HG02973 (cell line): ENCODE measurements at regions not wholly inside any gene's neighbourhood (a gene's known extent, or its start where the extent isn't known, plus 50 kb on each side); places are given as distances from the start of the nearest gene placed in this dataset.

Experiments
- ATAC-seq: cut with Tn5 transposase; IDR thresholded peaks from one replicate; pipeline ENCODE4 v1.9.1; 2021; ENCODE audit warnings: moderate library complexity; ENCODE audit not compliant: unreplicated experiment

DNA sequence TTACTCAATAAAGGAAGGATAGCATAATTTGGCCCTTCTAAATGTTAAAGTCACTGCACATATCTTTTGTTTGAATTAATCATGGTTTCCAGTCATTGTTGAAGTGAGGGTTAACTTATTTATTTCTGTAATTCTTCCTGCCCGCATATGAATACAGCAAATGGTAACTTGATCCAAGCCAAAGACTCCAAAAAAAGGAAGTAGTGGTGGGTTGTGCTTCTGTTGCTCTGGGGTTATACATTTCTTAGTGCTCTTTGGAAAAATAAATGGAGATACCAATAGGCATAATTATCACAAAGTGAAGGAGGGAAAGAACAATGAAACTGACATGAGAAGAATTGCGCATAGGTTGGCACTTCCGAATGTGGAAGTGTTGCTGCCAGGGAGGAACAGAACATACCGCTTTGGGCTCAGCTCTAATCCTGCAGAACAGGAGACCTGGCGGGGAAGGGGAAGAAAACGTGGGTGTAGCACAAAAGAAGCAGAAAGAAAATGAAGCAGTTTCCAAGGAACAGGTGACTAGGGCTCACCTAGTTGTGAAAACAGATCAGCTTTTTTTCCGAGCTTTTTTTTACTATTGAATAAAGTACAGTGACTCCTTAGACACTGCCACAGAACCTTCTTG is 69.7 kb upstream of the TAF11L2 start:
- no peak for ATAC-seq

DNA sequence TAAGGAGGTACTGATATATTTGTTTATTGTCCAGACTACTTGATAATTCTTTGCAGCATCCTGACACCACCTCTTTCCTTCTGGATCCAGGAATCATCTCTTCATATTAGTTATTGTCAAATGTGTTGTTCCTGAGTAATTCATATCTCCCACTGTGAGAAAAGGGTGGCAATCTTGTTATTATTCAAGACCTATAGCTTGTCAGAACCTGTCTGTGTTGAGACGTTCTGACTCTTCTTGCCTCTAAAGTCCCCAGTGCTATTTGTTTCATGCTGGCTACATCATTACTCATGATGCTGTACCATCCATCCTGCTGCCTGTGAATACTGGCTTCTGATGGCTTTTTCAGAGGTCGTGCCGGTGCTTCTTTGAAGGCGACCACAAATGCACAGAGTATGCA is 68.7 kb upstream of the TAF11L2 start:
- ATAC-seq: no peak

DNA sequence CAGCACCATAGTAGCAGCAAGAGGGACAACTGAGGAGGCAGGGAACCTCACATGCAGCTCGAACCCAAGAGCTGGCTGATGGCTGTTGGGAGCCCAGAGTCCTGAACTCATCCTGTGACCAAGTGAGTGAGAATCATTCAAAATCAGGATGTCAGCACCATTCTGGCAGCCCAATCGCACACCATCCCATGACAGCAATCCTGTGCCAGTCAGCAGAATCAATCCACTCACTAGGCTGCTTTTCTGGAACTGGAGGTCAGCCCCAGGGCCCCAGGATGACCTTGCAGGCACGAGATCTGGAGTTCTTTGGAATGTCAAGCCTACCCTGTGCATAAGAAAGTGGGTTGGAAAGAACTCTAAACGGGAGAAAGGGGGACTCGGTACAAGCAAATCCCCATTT is 67.8 kb upstream of the TAF11L2 start:
- no peak for ATAC-seq

DNA sequence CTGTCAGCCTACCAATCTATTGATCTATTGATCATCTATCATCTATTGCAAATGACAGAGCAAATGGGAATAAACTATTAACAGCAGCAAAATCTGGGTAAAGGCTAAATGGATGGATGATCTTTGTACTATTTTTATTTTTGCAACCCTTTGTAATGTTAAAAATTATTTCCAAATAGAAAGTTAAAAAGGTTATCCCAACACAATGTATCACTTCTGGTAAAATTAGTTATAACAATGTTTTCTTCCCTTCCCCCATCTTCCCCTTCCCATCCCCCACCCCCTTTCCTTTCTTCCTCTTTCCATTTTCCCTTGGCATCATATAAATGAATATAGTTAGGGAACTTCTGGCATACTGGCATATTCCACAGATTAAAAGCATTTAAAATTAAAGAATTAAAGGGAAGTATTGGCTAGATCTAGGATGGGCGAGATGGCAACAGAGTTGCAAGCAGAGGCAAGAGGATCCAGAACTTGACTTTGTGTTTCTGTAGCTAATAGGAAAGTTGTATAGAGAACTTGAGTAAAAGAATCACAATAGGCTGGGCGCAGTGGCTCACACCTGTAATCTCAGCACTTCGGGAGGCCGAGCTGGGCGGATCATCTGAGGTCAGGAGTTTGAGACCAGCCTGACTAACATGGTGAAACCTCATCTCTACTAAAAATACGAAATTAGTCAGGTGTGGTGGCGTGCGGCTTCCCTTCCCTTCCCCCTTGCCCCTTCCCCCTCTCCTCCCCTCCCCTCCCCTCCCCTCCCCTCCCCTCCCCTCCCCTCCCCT is 66.6 kb upstream of the TAF11L2 start:
- no peak for ATAC-seq

DNA sequence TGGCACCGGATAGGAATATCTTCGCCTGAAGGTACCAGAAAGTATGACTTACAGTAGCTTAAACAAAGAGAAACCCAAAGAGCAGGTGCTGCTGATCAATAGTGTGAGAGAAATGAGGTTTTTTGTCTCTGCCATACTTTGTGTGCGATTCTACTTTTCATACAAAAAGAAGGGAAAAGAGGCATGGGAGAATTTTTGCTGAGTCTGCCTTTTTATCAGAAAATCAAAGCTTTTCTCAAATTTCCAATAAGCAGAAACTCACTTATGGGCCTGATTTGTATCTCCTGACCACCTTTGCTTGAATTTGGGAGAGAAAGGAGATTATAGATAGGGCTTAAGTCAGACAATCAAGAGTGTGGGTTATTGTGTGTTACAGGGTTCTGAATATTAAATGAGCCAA is 65.5 kb upstream of the TAF11L2 start:
- no peak for ATAC-seq

DNA sequence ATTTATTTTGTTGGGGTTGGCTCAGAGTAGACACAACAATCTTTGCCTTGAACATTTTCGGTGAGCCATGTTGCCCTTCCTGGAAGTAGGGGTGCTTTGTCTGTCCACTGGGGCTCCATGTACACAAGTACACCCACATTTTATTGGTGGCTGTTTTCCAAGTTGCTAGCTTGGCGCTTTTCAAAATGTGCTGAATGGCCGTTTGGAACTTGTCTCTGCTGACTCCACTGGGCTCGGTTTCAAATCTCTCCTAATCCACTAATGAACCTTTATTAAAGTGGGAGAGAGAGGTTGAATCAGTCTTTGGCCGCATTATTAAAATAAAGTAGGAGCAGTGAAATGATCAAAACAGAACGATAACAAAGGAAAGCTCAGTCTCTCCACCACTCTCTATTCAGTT is 64.6 kb upstream of the TAF11L2 start:
- no peak for ATAC-seq

DNA sequence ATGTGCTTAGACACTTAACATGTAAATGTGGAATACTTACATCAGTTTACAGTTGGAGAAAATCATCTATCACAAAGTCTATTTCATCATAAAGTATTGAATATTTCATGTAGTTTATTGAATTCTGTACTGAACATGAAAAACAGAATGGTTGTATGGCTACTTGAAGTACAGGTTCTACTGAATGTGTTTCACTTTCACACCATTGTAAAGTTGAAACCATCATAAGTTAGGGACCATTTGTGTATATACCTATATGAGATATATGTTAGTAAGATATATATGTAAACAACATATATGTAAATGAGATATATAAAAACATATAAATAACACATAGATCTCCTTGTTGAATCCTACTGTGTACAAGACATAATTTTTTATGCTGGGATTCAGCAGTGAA is 63.0 kb upstream of the TAF11L2 start:
- no peak for ATAC-seq

DNA sequence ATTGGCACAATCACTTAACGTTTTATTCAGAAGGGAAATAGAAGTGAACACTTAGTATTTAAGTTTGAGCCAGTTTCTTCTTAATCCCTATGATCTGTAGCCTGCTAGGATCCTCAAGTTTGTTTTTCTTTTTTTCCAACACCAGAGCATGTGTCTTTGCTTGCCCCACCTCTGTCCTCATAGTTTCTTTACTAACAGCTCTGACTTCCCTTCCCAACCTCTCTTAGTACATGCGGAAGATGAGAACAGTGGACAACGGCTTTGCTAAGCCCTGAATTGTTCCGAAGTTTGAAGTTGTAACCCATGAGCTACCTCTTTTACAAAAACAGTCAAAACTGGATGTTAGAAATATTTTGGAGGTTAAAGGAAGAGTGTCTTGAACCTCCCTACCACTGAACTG is 61.7 kb upstream of the TAF11L2 start:
- no peak for ATAC-seq

DNA sequence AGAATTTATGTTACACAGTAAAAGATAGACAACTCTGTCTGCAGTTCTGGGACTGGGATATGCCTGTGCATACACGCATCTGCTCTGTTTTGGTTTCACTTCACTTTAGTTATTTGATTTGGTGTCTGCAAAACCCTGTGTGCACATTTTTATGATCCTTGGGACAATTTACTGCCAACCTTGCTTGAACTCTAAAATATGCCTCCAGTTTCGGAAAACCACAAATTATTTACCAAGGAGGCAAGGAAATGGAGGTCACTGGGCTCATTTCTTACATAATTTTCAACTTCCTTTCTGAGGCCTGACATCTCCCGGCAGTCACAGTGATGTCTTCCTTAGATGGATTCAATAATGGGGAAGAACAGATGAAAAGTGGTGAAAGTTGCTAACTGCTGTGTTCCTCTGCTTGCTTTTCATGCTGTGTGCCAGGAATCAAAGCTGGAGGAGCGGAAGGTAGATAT is 61.2 kb upstream of the TAF11L2 start:
- ATAC-seq: no peak

DNA sequence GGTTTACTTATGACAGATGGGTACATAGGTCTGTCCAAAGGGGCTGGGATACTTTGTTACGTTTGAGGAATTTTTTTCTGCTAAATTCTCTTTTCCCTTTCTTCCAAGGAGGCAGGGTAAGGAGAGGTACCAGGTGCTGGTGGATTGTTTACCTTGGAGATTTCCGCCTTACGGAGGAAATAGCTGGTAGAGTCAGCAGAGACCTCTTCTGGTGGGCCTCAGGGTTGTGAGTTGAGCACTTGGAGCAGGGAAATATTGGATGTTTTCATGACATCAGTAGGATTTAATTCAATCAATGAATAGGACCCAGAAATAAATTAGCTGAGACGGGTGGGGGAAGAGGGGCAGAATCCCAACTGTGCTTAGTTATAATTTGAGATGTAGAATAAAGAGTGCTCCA is 60.0 kb upstream of the TAF11L2 start:
- ATAC-seq: no peak

DNA sequence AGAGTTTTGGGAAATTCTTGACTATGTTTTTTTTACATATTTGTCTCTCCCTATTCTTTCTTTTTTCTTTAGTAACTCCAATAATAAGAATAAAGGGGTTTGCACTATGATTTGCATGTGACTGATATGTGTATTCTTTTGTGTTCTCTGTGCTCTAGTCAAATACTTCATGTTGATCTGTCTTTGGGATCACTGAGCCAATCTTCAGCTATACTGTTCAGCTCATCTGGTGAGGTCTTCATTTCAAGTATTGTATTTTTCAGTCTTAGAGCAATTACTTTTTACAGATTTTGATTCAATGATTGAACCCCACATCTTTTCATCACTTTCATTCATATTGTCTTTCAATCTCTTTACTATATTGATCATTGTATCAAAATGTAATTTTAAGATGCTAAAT is 58.1 kb upstream of the TAF11L2 start:
- ATAC-seq: no peak

DNA sequence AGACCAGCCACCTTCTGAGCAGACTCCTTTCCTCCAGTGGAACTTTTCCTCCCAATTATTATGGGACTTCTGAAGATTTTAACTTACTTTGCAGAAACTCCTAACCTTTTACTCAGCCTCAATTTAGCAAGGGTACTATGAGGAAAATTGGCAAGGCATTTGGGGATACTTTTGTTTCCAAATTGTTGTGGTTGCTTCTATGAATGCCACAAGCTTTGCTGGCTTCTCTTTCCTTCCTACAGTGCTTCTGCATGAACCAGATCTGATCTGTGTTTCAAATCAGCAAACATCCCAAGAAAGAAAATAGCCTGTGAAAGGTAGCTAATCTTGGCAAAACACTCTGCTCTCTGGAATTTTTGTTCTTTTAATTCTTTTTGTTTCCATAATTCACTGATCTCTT is 57.3 kb upstream of the TAF11L2 start:
- no peak for ATAC-seq

DNA sequence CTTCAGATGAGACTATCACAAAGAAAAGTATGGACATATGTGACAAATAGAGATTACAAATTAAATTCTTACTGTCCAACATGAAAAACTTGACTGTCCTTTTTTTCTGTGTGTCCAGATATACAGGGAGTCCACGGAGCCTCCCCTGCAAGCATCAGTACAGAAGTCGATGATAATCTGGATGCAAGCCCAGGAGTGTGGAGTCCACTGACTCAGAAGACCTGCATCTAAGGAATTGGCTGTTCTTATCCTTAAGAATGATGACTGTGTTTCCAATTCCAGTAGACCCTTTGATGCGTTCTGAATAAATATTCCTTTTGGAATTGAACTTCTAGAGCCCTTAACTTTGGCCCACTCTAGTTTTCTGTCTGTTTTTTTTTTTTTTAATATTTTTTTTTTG is 56.7 kb upstream of the TAF11L2 start:
- ATAC-seq: no peak

DNA sequence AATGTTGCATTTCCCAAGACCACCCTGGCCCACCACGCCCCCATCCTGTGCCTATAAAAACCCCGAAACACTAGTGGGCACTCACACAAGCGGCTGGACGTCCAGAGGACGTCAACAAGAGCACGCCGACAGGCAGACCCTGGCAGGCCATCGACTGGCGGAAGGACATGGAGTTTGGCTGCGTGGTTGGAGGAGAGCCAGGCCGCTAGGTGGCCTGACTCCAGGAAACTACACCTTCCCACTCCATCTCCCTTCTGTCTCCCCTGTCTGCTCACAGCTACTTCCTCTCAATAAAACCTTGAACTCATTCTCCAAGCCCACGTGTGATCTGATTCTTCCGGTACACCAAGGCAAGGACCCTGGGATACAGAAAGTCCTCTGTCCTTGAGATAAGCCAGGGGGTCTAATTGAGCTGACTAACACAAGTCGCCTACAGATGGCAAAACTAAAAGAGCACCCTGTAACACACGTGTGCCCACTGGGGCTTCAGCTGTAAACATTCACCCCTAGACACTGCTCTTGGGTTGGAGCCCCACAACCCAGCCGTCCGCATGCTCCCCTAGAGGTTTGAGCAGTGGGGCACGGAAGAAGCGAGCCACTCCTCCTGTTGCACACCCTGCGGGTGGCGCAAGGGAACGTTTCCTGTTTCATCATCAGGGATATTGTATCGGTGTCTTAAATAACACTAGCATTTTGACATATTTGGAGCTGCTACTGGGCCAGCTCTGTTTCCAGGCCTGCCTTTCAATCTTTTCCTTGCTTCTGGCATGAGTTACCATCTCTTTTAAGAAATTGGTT is 54.5 kb upstream of the TAF11L2 start:
- no peak for ATAC-seq

DNA sequence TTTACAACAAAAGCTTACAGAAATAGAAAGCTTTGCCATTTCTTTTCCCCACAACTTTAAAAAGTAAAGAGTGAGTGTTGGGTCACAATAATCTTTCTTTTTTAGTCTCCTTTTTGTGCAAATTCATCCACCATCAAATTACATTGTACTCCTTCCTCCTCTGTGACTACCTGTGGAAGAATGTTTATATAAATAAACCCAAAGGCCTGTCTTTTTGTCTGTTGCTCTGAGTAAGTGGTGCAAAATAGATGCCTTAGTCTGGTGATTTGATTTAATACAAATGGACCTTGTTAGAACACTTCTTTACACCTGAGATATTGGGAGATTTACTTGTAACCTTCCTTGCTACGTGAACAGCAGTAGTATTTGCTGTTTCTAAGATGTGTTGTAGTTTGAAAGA is 53.5 kb upstream of the TAF11L2 start:
- ATAC-seq: no peak

DNA sequence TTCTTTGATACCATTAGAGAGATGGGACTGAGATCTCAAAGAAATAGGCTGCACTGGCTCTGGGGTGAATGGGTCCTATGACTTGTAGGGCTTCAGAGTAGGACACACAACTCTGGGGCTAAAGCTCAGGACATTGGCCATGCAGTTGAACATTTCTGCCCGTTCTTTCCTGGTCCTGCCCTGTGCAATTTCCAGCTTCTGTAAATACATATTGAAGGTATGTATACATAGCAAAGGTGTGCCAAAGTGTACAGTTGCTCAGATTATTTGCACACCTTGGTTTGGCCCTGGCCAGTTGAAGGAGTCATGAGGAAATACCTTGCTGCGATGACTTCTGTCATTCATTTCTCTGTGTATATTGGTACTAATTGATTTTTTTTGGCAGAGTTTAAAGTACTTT is 52.8 kb upstream of the TAF11L2 start:
- no peak for ATAC-seq
